ENCODE measurements at regions not wholly inside any gene's neighbourhood (a gene's known extent, or its start where the extent isn't known, plus 50 kb on each side); places are given as distances from the start of the nearest gene placed in this dataset.

DNA sequence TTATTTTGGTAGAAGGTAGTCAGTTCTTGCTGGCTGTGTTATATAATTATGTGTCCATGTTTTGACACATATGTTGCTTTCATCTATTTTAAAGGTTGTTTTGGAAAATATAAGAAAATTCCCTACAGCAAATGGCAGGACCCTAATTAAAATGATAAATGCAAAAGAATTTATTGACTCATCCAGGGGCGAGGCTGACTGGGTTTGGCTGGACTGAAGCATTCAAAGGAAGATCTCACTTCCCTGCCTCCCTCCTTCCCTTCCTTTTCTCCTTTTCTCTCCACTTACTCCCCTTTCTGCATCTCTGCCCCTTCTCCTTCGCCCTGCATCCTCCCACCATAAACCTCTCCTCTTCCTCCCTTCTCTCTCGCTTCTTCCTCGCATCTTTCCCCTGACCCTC is 129.6 kb downstream of the SNAPC1 start:
- TF ChIP-seq, protein P1, sequence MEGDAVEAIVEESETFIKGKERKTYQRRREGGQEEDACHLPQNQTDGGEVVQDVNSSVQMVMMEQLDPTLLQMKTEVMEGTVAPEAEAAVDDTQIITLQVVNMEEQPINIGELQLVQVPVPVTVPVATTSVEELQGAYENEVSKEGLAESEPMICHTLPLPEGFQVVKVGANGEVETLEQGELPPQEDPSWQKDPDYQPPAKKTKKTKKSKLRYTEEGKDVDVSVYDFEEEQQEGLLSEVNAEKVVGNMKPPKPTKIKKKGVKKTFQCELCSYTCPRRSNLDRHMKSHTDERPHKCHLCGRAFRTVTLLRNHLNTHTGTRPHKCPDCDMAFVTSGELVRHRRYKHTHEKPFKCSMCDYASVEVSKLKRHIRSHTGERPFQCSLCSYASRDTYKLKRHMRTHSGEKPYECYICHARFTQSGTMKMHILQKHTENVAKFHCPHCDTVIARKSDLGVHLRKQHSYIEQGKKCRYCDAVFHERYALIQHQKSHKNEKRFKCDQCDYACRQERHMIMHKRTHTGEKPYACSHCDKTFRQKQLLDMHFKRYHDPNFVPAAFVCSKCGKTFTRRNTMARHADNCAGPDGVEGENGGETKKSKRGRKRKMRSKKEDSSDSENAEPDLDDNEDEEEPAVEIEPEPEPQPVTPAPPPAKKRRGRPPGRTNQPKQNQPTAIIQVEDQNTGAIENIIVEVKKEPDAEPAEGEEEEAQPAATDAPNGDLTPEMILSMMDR (IDR thresholded peaks at IDR 0.05) = no peak
- TF ChIP-seq EZH2 (IDR thresholded peaks at IDR 0.05; ENCODE audit: borderline replicate concordance, insufficient read depth, low read depth, low read length, poor library complexity, severe bottlenecking) = no peak
